HG03060 (cell line): ENCODE measurements at regions not wholly inside any gene's neighbourhood (a gene's known extent, or its start where the extent isn't known, plus 50 kb on each side); places are given as distances from the start of the nearest gene placed in this dataset.
"Not testable (repeated sequence)": the region's sequence is repeated elsewhere in the genome, so short reads cannot be mapped to it uniquely, and the experiment has no call there.

ENCODE experiments used
- ATAC-seq: cut with Tn5 transposase; IDR thresholded peaks from one replicate; pipeline ENCODE4 v1.9.1; 2021; ENCODE audit warnings: low read depth, moderate number of reproducible peaks; ENCODE audit not compliant: unreplicated experiment

- no peak for ATAC-seq
Observed at GRCh38 chr1:194084755-194085154, 898.3 kb upstream of the B3GALT2 start.

GRCh38 chr1:194081444-194081843, 895.0 kb upstream of the B3GALT2 start:
- ATAC-seq, result no peak

GRCh38 chr1:194080826-194081225, 894.4 kb upstream of the B3GALT2 start:
- ATAC-seq, result no peak

- ATAC-seq, result no peak
Observed at GRCh38 chr1:194078765-194079164, 892.4 kb upstream of the B3GALT2 start.

GRCh38 chr1:194076646-194077045, 890.2 kb upstream of the B3GALT2 start:
- ATAC-seq, result no peak

- ATAC-seq, result no peak
Observed at GRCh38 chr1:194073833-194074232, 887.4 kb upstream of the B3GALT2 start.

- no peak for ATAC-seq
Observed at GRCh38 chr1:194071205-194071604, 884.8 kb upstream of the B3GALT2 start.

GRCh38 chr1:194069831-194070218, 883.4 kb upstream of the B3GALT2 start:
- no peak for ATAC-seq

GRCh38 chr1:194069168-194069830, 882.9 kb upstream of the B3GALT2 start:
- no peak for ATAC-seq

- ATAC-seq, result no peak
Observed at GRCh38 chr1:194068446-194069167, 882.2 kb upstream of the B3GALT2 start.

GRCh38 chr1:194067772-194068171, 881.4 kb upstream of the B3GALT2 start:
- no peak for ATAC-seq

GRCh38 chr1:194062962-194063361, 876.5 kb upstream of the B3GALT2 start:
- no peak for ATAC-seq

GRCh38 chr1:194062526-194062925, 876.1 kb upstream of the B3GALT2 start:
- ATAC-seq, result no peak

GRCh38 chr1:194060481-194060880, 874.1 kb upstream of the B3GALT2 start:
- ATAC-seq, result no peak

GRCh38 chr1:194058268-194058667, 871.9 kb upstream of the B3GALT2 start:
- ATAC-seq, result not testable (repeated sequence)

- no peak for ATAC-seq
Observed at GRCh38 chr1:194056169-194056568, 869.8 kb upstream of the B3GALT2 start.

GRCh38 chr1:194055536-194055935, 869.1 kb upstream of the B3GALT2 start:
- ATAC-seq, result no peak

- no peak for ATAC-seq
Observed at GRCh38 chr1:194052514-194053338, 866.3 kb upstream of the B3GALT2 start.

GRCh38 chr1:194047921-194048320, 861.5 kb upstream of the B3GALT2 start:
- no peak for ATAC-seq

GRCh38 chr1:194047206-194047605, 860.8 kb upstream of the B3GALT2 start:
- ATAC-seq, result no peak

- no peak for ATAC-seq
Observed at GRCh38 chr1:194045416-194045815, 859.0 kb upstream of the B3GALT2 start.
